Mammary epithelial cell (primary cell): ENCODE measurements at regions not wholly inside any gene's neighbourhood (a gene's known extent, or its start where the extent isn't known, plus 50 kb on each side); places are given as distances from the start of the nearest gene placed in this dataset.

Source experiments
- EZH2 ChIP-seq: IDR thresholded peaks from 2 replicates; pipeline ENCODE4 v1.6.1; 2012; ENCODE audit warnings: low read length, inconsistent platforms, borderline replicate concordance
- TF ChIP-seq, protein P1 (sequence below), 2 donors: IDR thresholded peaks in 1 of 2; conservative IDR thresholded peaks in 1 of 2; 2 replicates each; pipeline ENCODE4 v1.5.1; 2011 to 2012; ENCODE audit warnings: inconsistent platforms in 2 of 2, low read length in 2 of 2, mild to moderate bottlenecking in 2 of 2, control low read depth in 1 of 2, low read depth in 1 of 2; ENCODE audit not compliant: insufficient read depth in 1 of 2; ENCODE audit errors: extremely low read depth in 1 of 2

DNA sequence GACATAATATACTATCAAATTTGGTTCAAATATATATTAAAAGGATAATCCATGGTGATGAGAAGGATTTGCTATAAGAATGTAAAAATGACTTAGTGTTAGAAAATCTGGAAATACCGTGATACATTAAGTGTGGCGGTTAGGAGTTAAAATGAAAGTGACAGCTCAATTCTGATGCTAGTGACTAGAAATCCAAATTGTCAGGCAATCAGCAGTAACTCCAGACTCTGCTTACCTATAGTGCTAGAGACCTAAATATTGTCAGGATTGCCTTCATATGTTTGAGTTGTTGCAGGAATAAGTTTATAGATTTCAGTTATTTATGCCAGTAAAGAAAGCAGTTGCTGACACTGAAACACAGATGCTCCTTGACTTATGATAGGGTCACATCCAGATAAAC, 737.4 kb downstream of the MRPL39 start:
- TF ChIP-seq, protein P1, sequence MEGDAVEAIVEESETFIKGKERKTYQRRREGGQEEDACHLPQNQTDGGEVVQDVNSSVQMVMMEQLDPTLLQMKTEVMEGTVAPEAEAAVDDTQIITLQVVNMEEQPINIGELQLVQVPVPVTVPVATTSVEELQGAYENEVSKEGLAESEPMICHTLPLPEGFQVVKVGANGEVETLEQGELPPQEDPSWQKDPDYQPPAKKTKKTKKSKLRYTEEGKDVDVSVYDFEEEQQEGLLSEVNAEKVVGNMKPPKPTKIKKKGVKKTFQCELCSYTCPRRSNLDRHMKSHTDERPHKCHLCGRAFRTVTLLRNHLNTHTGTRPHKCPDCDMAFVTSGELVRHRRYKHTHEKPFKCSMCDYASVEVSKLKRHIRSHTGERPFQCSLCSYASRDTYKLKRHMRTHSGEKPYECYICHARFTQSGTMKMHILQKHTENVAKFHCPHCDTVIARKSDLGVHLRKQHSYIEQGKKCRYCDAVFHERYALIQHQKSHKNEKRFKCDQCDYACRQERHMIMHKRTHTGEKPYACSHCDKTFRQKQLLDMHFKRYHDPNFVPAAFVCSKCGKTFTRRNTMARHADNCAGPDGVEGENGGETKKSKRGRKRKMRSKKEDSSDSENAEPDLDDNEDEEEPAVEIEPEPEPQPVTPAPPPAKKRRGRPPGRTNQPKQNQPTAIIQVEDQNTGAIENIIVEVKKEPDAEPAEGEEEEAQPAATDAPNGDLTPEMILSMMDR (conservative IDR thresholded peaks at IDR 0.05 in 1 of 2, IDR thresholded peaks at IDR 0.05 in 1 of 2; ENCODE audit: extremely low read depth in 1 of 2, insufficient read depth in 1 of 2, low read depth in 1 of 2, low read length in 2 of 2) = no peak
- no peak for TF ChIP-seq EZH2
